HUDEP-2 (cell line): ENCODE measurements at regions not wholly inside any gene's neighbourhood (a gene's known extent, or its start where the extent isn't known, plus 50 kb on each side); places are given as distances from the start of the nearest gene placed in this dataset.
"Not testable (repeated sequence)": the region's sequence is repeated elsewhere in the genome, so short reads cannot be mapped to it uniquely, and the experiment has no call there.

Source experiments
- DNase-seq, 76 experiments: peaks; one replicate each; lab custom pipeline; 2025; ENCODE audit not compliant: unreplicated experiment in 76 of 76; lab: John Stamatoyannopoulos, UW

GRCh38 chr6:137610702-137611101 lies 116.5 kb upstream of the OLIG3 start:
- no peak for DNase-seq

DNA sequence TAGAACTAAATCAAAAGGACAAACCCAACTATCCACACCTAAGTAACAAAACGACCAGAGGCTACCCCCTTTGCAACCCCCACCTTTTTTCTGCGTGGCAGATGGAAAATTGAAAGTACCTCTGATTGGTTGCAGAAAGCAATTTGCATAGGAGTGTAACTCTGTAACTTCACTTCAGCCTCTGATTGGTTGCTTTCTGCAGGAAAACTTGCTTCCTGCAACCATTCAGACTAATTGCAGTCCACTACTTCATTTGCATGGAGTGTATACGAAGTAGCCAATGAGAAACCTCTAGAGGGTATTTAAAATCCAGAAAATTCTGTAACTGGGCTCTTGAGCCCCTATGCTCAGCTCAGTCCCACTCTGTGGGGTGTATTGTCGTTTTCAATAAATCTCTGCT lies 129.1 kb upstream of the OLIG3 start:
- no peak for DNase-seq

DNA sequence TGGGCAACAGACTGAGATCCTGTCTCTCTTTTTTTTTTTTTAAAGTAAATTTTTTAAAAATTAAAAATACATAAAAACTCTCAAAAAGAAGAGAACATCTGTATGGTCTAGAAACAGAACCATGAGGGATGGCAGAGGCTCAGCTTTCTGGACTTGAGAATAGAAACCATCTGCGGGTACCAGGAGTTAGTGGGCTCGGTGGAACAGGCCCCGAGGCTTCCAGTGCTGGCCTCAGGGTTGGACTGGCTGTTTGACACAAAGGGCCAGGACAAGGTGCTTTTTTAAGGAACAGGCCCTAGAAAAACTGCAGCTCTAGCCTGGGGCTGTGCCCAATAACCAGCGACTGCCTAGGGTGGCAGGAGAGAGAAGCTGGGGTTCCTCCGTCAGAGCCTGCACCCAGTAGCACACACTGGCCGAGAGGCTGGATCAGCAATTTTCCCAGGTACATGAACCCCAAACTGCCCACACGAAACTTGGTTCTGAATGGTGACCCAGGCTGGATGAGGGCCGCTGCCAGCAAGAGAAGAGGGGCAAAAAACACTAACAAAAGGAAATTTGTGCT lies 131.0 kb upstream of the OLIG3 start:
- no peak for DNase-seq

GRCh38 chr6:137625808-137626207 lies 131.6 kb upstream of the OLIG3 start:
- no peak for DNase-seq

GRCh38 chr6:137630666-137631065 lies 136.5 kb upstream of the OLIG3 start:
- DNase-seq, result no peak

GRCh38 chr6:137631323-137631722 lies 137.1 kb upstream of the OLIG3 start:
- no peak for DNase-seq

DNA sequence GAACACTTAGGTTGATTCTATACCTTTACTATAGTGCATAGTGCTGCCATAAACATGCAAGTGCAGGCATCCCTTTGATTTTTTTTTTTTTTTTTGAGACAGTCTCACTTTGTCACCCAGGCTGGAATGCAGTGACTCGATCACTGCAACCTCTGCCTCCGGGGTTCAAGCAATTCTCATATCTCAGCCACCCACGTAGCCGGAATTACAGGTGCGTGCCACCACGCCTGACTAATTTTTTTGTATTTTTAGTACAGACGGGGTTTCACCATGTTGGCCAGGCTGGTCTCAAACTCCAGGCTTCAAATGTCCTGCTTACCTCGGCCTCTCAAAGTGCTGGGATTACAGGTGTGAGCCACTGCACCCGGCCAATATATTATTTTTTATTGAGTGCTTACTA lies 140.0 kb upstream of the OLIG3 start:
- not testable (repeated sequence) for DNase-seq

DNA sequence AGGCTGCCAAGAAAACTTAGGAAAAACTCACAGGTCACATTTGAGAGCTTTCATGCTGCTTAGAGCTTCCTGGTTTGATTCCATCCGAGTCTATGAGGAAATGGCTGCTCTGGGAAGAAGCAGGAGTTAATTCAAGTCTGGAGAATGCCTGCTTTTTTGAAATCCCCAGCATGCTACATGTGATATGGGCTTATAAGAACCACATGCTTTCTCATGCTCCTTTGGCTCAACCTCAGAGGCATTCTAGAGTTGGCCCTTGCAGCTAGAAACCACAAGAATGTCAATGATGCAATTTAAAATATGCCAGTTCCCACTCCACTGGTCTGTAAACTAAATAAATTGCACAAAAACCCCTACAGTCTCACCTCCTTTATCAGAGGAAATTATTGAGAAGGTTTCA lies 142.9 kb upstream of the OLIG3 start:
- no peak for DNase-seq

DNA sequence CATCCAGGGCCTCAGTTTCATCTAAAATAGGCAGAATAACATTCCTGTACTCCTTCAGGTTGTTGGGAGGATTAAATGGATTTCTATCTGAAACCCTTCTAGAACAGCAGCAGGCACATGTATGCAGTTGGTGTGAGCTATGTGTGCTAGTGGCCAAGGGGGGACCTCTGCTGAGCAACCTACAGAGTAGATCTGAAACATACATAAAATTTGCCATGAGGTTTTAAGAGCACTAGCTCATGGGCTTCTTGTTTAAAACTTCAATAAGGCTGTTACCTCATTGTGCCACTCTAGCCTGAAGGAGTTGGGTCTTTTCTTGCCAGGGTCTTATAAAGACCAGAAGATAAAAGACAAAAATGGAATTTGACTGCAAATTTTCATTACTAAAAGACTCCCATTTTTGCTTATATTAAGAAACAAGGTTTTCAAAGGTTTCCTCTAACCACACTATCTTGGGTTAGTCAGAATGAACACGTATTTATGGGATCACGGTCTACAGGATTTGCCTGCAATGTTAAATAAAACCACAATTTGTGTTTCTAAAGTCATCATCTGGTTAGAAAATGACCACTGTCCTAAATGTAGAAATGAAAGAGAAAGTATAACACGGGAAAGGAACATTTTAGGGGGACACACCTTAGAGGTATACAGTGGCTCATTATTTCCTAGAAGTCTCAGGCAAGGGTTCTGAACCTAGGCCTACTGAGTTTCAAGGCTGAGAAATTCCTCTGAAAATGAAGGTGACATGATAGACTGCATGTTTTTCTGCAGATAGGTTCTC lies 144.9 kb upstream of the OLIG3 start:
- no peak for DNase-seq

DNA sequence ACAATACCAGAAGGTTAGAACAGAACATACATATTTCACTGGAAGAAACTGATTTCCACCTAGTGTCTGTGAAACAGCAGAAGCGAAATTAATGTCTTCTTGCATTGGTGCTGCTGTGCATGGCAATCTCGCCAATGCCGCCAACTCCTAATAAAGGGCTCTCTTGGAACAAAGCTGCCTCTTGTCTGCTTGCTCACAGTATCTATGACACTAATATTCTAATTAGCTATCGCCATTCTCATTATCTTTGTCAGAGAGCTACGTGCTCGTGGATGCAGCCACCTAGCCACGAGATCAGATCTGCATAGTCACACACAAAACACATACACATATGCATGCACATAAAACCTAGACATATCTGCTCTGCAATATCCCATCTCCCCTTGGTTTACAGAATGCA lies 145.9 kb upstream of the OLIG3 start:
- no peak for DNase-seq

- DNase-seq, result peak in 50 of 76 experiments; percentile 8 to 62 (median 36)
These were observed 147.4 kb upstream of the OLIG3 start for GRCh38 chr6:137641474-137642077.

DNA sequence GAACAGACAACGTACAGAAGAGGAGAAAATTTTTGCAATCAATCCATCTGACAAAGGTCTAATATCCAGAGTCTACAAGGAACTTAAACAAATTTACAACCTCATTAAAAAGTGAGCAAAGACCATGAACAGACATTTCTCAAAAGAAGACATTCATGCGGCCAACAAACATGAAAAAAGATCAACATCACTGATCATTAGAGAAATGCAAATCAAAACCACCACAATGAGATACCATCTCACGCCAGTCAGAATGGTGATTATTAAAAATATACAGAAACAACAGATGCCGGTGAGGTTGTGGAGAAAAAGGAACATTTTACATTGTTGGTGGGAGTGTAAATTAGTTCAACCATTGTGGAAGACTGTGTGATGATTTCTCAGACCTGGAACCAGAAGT lies 149.0 kb upstream of the OLIG3 start:
- not testable (repeated sequence) for DNase-seq

DNA sequence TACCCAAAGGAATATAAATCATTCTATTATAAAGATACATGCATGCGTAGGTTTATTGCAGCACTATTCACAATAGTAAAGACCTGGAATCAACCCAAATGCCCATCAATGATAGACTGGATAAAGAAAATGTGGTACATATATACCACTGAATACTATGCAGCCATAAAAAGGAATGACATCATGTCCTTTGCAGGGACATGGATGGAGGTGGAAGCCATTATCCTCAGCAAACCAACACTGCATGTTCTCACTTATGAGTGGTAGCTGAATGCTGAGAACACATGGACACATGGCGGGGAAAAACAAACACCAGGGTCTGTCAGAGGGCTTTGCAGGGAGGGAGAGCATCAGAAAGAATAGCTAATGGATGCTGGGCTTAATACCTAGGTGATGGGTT lies 149.4 kb upstream of the OLIG3 start:
- DNase-seq, result not testable (repeated sequence)

GRCh38 chr6:137645850-137646249 lies 151.7 kb upstream of the OLIG3 start:
- no peak for DNase-seq

DNA sequence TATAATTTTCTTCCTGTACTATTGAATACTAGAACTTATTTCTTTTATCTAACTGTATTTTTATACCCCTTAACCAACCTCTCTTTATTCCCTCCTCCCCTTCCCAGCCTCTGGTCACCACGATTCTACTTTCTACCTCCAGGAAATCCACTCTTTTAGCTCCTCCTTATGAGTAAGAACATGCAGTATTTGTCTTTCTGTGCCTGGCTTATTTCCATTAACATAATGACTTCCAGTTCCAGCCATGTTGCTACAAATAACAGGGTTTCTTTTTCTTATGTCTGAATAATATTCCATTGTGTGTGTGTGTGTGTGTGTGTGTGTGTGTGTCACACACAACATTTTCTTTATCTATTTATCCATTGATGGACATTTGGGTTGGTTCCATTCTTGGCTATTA lies 152.3 kb upstream of the OLIG3 start:
- no peak for DNase-seq

GRCh38 chr6:137647762-137648447 lies 153.7 kb upstream of the OLIG3 start:
- no peak for DNase-seq

DNA sequence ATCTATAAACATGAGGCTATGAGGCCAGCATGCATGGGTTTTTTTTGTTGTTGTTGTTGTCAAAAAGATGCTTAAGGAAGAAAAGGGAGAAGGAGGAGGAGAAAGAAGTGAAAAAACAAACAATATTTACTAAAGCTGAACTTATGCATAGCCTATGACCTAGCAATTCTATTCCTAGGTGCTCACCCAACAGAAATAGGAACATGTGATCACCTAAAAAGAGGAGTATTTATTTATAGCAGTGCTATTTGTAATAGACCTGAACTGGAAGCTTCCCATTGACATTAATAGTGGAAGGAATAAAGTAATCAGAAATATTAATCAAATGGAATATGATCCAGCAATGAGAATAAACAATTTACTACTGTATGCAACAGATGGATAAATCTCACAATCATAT lies 156.5 kb upstream of the OLIG3 start:
- DNase-seq, result no peak

GRCh38 chr6:137651178-137651577 lies 157.0 kb upstream of the OLIG3 start:
- DNase-seq, result no peak

- no peak for DNase-seq
These were observed 157.6 kb upstream of the OLIG3 start for GRCh38 chr6:137651591-137652335.

- no peak for DNase-seq
These were observed 158.9 kb upstream of the OLIG3 start for GRCh38 chr6:137652961-137653705.
